HCT116 (cell line): ENCODE measurements at regions not wholly inside any gene's neighbourhood (a gene's known extent, or its start where the extent isn't known, plus 50 kb on each side); places are given as distances from the start of the nearest gene placed in this dataset.

Experiments
- ATAC-seq: fragments of 200-7000 bp; cut with Tn5 transposase; 2 replicates; pipeline ENCODE4 v1.9.1; 2020; ENCODE audit warnings: mild to moderate bottlenecking, moderate library complexity
- BruUV-seq: library from RNA; stranded (reverse); fragments of 400-500 nt; replicated peaks from 2 replicates; lab custom pipeline; 2021; lab: Mats Ljungman, UMichigan
- CTCF ChIA-PET: fragments of 300-600 bp; sonication (Branson Sonifier 250); formaldehyde crosslinking; loops from one replicate; lab custom pipeline; 2021; ENCODE audit warnings: antibody characterized with exemption; lab: Charles Lee
- POLR2A ChIA-PET: fragments of 300-600, 350-600 bp; sonication (Branson Sonifier 250); formaldehyde crosslinking; loops from one replicate; lab custom pipeline; 2021; ENCODE audit warnings: antibody characterized with exemption; lab: Charles Lee
- RAD21 ChIA-PET, 2 experiments: fragments of 300-600 bp; sonication (Branson Sonifier 250); formaldehyde crosslinking; loops; one replicate each; lab custom pipeline; 2023; ENCODE audit warnings: low total read pairs in 2 of 2; ENCODE audit not compliant: uncharacterized antibody in 2 of 2, unreplicated experiment in 2 of 2, low non-redundant PET in 1 of 2; lab: Charles Lee
- DNase-seq: peaks from one replicate; pipeline ENCODE4 v3.0.0-alpha.2; 2010; ENCODE audit warnings: low read depth, low spot score
- H2AFZ ChIP-seq: fragments of 200-600 bp; shearing (Covaris generic), sonication (generic); 2 replicates; pipeline ENCODE4 v1.6.1; 2017; ENCODE audit warnings: low read depth, mixed run types, mixed read lengths, antibody characterized with exemption, low read length; ENCODE audit not compliant: poor library complexity, severe bottlenecking
- H3K27ac ChIP-seq: 2 replicates; pipeline ENCODE4 v1.5.1; 2012; ENCODE audit warnings: low read depth, low read length
- H3K27me3 ChIP-seq: fragments of 200-600 bp; sonication (generic); 2 replicates; pipeline ENCODE4 v1.6.1; 2016; ENCODE audit warnings: mixed run types, low read length, mixed read lengths; ENCODE audit not compliant: insufficient read depth
- H3K36me3 ChIP-seq, 2 experiments: fragments of 200-500 bp in 1 of 2; fragments of 200-600 bp in 1 of 2; sonication (Bioruptor generic) in 1 of 2; sonication (generic) in 1 of 2; 2 replicates each; pipeline versions ENCODE4 v1.5.1 to v1.6.1; 2014 to 2016; ENCODE audit warnings: low read length in 2 of 2, inconsistent platforms in 1 of 2, mixed read lengths in 1 of 2, mixed run types in 1 of 2; ENCODE audit not compliant: insufficient read depth in 2 of 2, control insufficient read depth in 1 of 2
- H3K4me1 ChIP-seq, 2 experiments: fragments of 200-600 bp in 1 of 2; sonication (generic) in 1 of 2; 2 replicates each; pipeline versions ENCODE4 v1.5.1 to v1.6.1; 2012 to 2017; ENCODE audit warnings: low read length in 2 of 2, inconsistent platforms in 1 of 2, mild to moderate bottlenecking in 1 of 2, mixed read lengths in 1 of 2, mixed run types in 1 of 2, moderate library complexity in 1 of 2; ENCODE audit not compliant: insufficient read depth in 2 of 2, control insufficient read depth in 1 of 2
- H3K4me2 ChIP-seq: fragments of 200-600 bp; sonication (generic); 2 replicates; pipeline ENCODE4 v1.6.1; 2017; ENCODE audit warnings: mixed run types, low read length, mixed read lengths
- H3K4me3 ChIP-seq, 2 experiments: fragments of 200-600 bp in 1 of 2; sonication (generic) in 1 of 2; replicated peaks in 1 of 2; 2 replicates each; pipeline ENCODE4 v1.5.1; 2011 to 2016; ENCODE audit warnings: low read length in 2 of 2, control low read depth in 1 of 2, low read depth in 1 of 2, mild to moderate bottlenecking in 1 of 2, mixed read lengths in 1 of 2, mixed run types in 1 of 2
- H3K79me2 ChIP-seq: fragments of 200-600 bp; sonication (generic); 2 replicates; pipeline ENCODE4 v1.6.1; 2017; ENCODE audit warnings: mild to moderate bottlenecking, mixed run types, low read length, moderate library complexity, mixed read lengths; ENCODE audit not compliant: insufficient read depth
- H3K9ac ChIP-seq: fragments of 200-600 bp; sonication (generic); 2 replicates; pipeline ENCODE4 v1.6.1; 2016; ENCODE audit warnings: low read length, mixed read lengths
- H3K9me2 ChIP-seq: fragments of 200-600 bp; sonication (generic), shearing (Covaris generic); 2 replicates; pipeline ENCODE4 v1.6.1; 2017; ENCODE audit warnings: mixed run types, mild to moderate bottlenecking, moderate library complexity; ENCODE audit not compliant: insufficient read depth
- H3K9me3 ChIP-seq, 2 experiments: fragments of 200-500 bp in 1 of 2; fragments of 200-600 bp in 1 of 2; sonication (Bioruptor generic) in 1 of 2; sonication (generic) in 1 of 2; 2 replicates each; pipeline ENCODE4 v1.6.1; 2014 to 2017; ENCODE audit warnings: low read length in 2 of 2, mixed read lengths in 2 of 2, inconsistent platforms in 1 of 2, low read depth in 1 of 2, mild to moderate bottlenecking in 1 of 2, mixed run types in 1 of 2, moderate library complexity in 1 of 2; ENCODE audit not compliant: control insufficient read depth in 1 of 2, insufficient read depth in 1 of 2
- H4K20me1 ChIP-seq: fragments of 200-600 bp; sonication (generic), shearing (Covaris generic); 2 replicates; pipeline ENCODE4 v1.6.1; 2017; ENCODE audit warnings: mixed run types, mild to moderate bottlenecking, moderate library complexity; ENCODE audit not compliant: insufficient read depth
- CBX3 ChIP-seq: IDR thresholded peaks from 2 replicates; pipeline ENCODE4 v1.6.1; 2012; ENCODE audit warnings: low read depth
- CEBPB ChIP-seq: IDR thresholded peaks from 2 replicates; pipeline ENCODE4 v1.6.1; 2012; ENCODE audit warnings: low read depth
- EGR1 ChIP-seq: IDR thresholded peaks from 2 replicates; pipeline ENCODE4 v1.6.1; 2012; ENCODE audit warnings: low read depth
- ELF1 ChIP-seq: IDR thresholded peaks from 2 replicates; pipeline ENCODE4 v1.6.1; 2012; ENCODE audit warnings: low read depth, borderline replicate concordance
- EZH2 ChIP-seq: fragments of 200-600 bp; sonication (generic); IDR thresholded peaks from 2 replicates; pipeline ENCODE4 v1.6.1; 2017; ENCODE audit warnings: antibody characterized with exemption, mixed run types
- EZH2phosphoT487 ChIP-seq: fragments of 200-600 bp; IDR thresholded peaks from 2 replicates; pipeline ENCODE4 v1.6.1; 2018; ENCODE audit warnings: antibody characterized with exemption, borderline replicate concordance
- FOSL1 ChIP-seq: IDR thresholded peaks from 2 replicates; pipeline ENCODE4 v1.6.1; 2012; ENCODE audit warnings: low read depth
- JUND ChIP-seq: IDR thresholded peaks from 2 replicates; pipeline ENCODE4 v1.6.1; 2012
- TCF7L2 ChIP-seq: IDR thresholded peaks from 2 replicates; pipeline ENCODE4 v1.7.0; 2011; ENCODE audit warnings: borderline replicate concordance, inconsistent platforms; ENCODE audit not compliant: insufficient read depth, insufficient read length; ENCODE audit errors: extremely low read depth
- YY1 ChIP-seq: IDR thresholded peaks from 2 replicates; pipeline ENCODE4 v1.6.1; 2011; ENCODE audit warnings: low read length, low read depth, moderate library complexity, mild to moderate bottlenecking; ENCODE audit not compliant: insufficient replicate concordance; ENCODE audit errors: extremely low read depth
- ZNF274 ChIP-seq: fragments of 200-500 bp; sonication (Bioruptor generic); IDR thresholded peaks from 2 replicates; pipeline ENCODE4 v1.6.1; 2014; ENCODE audit warnings: mild to moderate bottlenecking, low read depth, low read length, inconsistent platforms
- intact Hi-C: fragments of 100-400 bp; cut with micrococcal nuclease; formaldehyde crosslinking; loops from 2 replicates; pipeline ENCODE4 v1.10.0; 2022
- TF ChIP-seq, protein P1 (sequence below): IDR thresholded peaks from 2 replicates; pipeline ENCODE4 v1.6.1; 2011; ENCODE audit warnings: mild to moderate bottlenecking, low read length, moderate library complexity; ENCODE audit not compliant: insufficient replicate concordance; ENCODE audit errors: extremely low read depth
- TF ChIP-seq, protein P2 (sequence below), 3 experiments: fragments of 200-600 bp in 1 of 3; sonication (generic) in 1 of 3; IDR thresholded peaks in 2 of 3; conservative IDR thresholded peaks in 1 of 3; 2 replicates each; pipeline ENCODE4 v1.5.1; 2012 to 2017; ENCODE audit warnings: low read depth in 2 of 3, low read length in 2 of 3, antibody characterized with exemption in 1 of 3, borderline replicate concordance in 1 of 3, control low read depth in 1 of 3, mild to moderate bottlenecking in 1 of 3, mixed read lengths in 1 of 3, mixed run types in 1 of 3, moderate library complexity in 1 of 3; ENCODE audit not compliant: insufficient read depth in 1 of 3
- TF ChIP-seq, protein P3 (sequence below): IDR thresholded peaks from 2 replicates; pipeline ENCODE4 v1.6.1; 2012
- TF ChIP-seq, protein P4 (sequence below): IDR thresholded peaks from 2 replicates; pipeline ENCODE4 v1.6.1; 2012; ENCODE audit warnings: low read depth

DNA sequence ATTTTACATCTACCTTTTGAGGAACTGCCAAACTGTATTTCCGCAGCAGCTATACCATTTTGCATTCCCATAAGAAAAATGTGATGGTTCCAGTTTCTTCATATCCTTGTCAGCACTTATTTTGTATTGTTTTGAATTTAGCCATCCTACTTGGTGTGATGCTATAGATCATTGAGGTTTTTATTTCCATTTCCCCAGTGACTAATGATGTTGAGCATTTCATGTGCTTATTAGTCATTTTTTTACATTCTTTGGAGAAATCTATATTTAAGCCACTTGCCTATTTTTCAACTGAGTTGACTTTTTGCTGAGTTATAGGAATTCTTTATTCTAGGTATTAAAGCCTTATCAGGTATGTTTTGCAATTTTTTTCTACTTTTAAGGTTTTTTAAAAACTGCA lies 347.6 kb upstream of the RARB start:
- H3K4me2 ChIP-seq = no peak overlapping the region
- no TSS peak for BruUV-seq
- H2AFZ ChIP-seq = no peak overlapping the region
- no peaks in the 10 kb centered on the region for H3K9me2 ChIP-seq
- ChIA-PET POLR2A (no interaction called here), CTCF (no interaction called here)
- DNase-seq = no peak
- no peak for ATAC-seq
- H3K79me2 ChIP-seq = no peaks in the 10 kb centered on the region
- no peak overlapping the region for H3K9ac ChIP-seq
- H3K9me3 ChIP-seq = no peaks in the 10 kb centered on the region
- no peak overlapping the region for H3K27ac ChIP-seq
- H4K20me1 ChIP-seq = no peaks in the 10 kb centered on the region
- no peaks in the 10 kb centered on the region for H3K27me3 ChIP-seq
- H3K4me1 ChIP-seq = no peaks in the 10 kb centered on the region
- no peak overlapping the region for H3K4me3 ChIP-seq
- TF ChIP-seq EZH2 (no peak), CBX3 (no peak), FOSL1 (no peak), TCF7L2 (no peak), EZH2phosphoT487 (no peak), ELF1 (no peak), CEBPB (no peak), ZNF274 (no peak), YY1 (no peak), EGR1 (no peak), JUND (no peak)
- TF ChIP-seq, protein P1, sequence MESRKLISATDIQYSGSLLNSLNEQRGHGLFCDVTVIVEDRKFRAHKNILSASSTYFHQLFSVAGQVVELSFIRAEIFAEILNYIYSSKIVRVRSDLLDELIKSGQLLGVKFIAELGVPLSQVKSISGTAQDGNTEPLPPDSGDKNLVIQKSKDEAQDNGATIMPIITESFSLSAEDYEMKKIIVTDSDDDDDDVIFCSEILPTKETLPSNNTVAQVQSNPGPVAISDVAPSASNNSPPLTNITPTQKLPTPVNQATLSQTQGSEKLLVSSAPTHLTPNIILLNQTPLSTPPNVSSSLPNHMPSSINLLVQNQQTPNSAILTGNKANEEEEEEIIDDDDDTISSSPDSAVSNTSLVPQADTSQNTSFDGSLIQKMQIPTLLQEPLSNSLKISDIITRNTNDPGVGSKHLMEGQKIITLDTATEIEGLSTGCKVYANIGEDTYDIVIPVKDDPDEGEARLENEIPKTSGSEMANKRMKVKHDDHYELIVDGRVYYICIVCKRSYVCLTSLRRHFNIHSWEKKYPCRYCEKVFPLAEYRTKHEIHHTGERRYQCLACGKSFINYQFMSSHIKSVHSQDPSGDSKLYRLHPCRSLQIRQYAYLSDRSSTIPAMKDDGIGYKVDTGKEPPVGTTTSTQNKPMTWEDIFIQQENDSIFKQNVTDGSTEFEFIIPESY = no peak
- TF ChIP-seq, protein P2, sequence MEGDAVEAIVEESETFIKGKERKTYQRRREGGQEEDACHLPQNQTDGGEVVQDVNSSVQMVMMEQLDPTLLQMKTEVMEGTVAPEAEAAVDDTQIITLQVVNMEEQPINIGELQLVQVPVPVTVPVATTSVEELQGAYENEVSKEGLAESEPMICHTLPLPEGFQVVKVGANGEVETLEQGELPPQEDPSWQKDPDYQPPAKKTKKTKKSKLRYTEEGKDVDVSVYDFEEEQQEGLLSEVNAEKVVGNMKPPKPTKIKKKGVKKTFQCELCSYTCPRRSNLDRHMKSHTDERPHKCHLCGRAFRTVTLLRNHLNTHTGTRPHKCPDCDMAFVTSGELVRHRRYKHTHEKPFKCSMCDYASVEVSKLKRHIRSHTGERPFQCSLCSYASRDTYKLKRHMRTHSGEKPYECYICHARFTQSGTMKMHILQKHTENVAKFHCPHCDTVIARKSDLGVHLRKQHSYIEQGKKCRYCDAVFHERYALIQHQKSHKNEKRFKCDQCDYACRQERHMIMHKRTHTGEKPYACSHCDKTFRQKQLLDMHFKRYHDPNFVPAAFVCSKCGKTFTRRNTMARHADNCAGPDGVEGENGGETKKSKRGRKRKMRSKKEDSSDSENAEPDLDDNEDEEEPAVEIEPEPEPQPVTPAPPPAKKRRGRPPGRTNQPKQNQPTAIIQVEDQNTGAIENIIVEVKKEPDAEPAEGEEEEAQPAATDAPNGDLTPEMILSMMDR (IDR thresholded peaks at IDR 0.05 in 2 of 3, conservative IDR thresholded peaks at IDR 0.05 in 1 of 3; ENCODE audit: borderline replicate concordance in 1 of 3, insufficient read depth in 1 of 3, low read depth in 2 of 3, low read length in 2 of 3) = no peak
- TF ChIP-seq, protein P3, sequence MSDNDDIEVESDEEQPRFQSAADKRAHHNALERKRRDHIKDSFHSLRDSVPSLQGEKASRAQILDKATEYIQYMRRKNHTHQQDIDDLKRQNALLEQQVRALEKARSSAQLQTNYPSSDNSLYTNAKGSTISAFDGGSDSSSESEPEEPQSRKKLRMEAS = no peak
- TF ChIP-seq, protein P4, sequence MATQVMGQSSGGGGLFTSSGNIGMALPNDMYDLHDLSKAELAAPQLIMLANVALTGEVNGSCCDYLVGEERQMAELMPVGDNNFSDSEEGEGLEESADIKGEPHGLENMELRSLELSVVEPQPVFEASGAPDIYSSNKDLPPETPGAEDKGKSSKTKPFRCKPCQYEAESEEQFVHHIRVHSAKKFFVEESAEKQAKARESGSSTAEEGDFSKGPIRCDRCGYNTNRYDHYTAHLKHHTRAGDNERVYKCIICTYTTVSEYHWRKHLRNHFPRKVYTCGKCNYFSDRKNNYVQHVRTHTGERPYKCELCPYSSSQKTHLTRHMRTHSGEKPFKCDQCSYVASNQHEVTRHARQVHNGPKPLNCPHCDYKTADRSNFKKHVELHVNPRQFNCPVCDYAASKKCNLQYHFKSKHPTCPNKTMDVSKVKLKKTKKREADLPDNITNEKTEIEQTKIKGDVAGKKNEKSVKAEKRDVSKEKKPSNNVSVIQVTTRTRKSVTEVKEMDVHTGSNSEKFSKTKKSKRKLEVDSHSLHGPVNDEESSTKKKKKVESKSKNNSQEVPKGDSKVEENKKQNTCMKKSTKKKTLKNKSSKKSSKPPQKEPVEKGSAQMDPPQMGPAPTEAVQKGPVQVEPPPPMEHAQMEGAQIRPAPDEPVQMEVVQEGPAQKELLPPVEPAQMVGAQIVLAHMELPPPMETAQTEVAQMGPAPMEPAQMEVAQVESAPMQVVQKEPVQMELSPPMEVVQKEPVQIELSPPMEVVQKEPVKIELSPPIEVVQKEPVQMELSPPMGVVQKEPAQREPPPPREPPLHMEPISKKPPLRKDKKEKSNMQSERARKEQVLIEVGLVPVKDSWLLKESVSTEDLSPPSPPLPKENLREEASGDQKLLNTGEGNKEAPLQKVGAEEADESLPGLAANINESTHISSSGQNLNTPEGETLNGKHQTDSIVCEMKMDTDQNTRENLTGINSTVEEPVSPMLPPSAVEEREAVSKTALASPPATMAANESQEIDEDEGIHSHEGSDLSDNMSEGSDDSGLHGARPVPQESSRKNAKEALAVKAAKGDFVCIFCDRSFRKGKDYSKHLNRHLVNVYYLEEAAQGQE = no peak
- TF ChIP-seq, all 23 proteins: peak for 0
- H3K36me3 ChIP-seq = no peaks in the 10 kb centered on the region
- intact Hi-C loops = no loop called here
- RAD21 ChIA-PET = no interaction called here
